ENCODE measurements at regions not wholly inside any gene's neighbourhood (a gene's known extent, or its start where the extent isn't known, plus 50 kb on each side); places are given as distances from the start of the nearest gene placed in this dataset.

- Histone ChIP-seq H4K8ac (replicated peaks; ENCODE audit: insufficient read length, low read depth, low read length) (no peak overlapping the region), H3K4ac (ENCODE audit: low read depth, low read length) (no peak overlapping the region), H2BK15ac (ENCODE audit: low read depth, low read length) (no peak overlapping the region), H2AK5ac (ENCODE audit: insufficient read length, low read length) (no peak overlapping the region), H3K27me3 (ENCODE audit: insufficient read depth, low read length) (no peaks in the 10 kb centered on the region), H2BK12ac (ENCODE audit: insufficient read length, low read depth, low read length) (no peak overlapping the region), H2BK120ac (ENCODE audit: low read depth, low read length, poor library complexity, severe bottlenecking) (no peak overlapping the region), H3K4me1 (ENCODE audit: insufficient read depth, low read length) (no peaks in the 10 kb centered on the region), H2BK20ac (ENCODE audit: low read depth, low read length, poor library complexity, severe bottlenecking) (no peak overlapping the region), H3K4me2 (ENCODE audit: insufficient read depth, insufficient read length, low read length) (no peak overlapping the region), H2AFZ (ENCODE audit: low read length) (no peak overlapping the region), H3K9me3 (ENCODE audit: control insufficient read depth, low read depth, low read length) (no peaks in the 10 kb centered on the region), H3K18ac (ENCODE audit: insufficient read length, low read depth, low read length) (no peak overlapping the region), H4K20me1 (ENCODE audit: control insufficient read depth, insufficient read depth, insufficient read length) (no peaks in the 10 kb centered on the region), H3T11ph (ENCODE audit: low read length) (no peak overlapping the region), H3K79me2 (ENCODE audit: insufficient read depth, low read length) (no peaks in the 10 kb centered on the region), H3K79me1 (ENCODE audit: insufficient read depth, low read depth, low read length, poor library complexity, severe bottlenecking) (no peaks in the 10 kb centered on the region), H3K23ac (ENCODE audit: insufficient read length, low read depth, low read length) (no peak overlapping the region), H4K5ac (ENCODE audit: insufficient read length, low read depth, low read length) (no peak overlapping the region), H3K27ac (ENCODE audit: insufficient read length, low read depth, low read length) (no peak overlapping the region), H3K23me2 (ENCODE audit: insufficient read length, low read depth, low read length, poor library complexity, severe bottlenecking) (no peaks in the 10 kb centered on the region), H3K9ac (ENCODE audit: extremely low read depth, insufficient read length, low read length) (no peak overlapping the region), H3K14ac (ENCODE audit: insufficient read depth, low read length) (no peak overlapping the region), H4K91ac (ENCODE audit: insufficient read length, low read depth, low read length) (no peak overlapping the region), H2BK5ac (ENCODE audit: insufficient read length, low read length) (no peak overlapping the region), H3K56ac (ENCODE audit: insufficient read length, low read depth, low read length) (no peak overlapping the region)
- no peak for TF ChIP-seq CTCF (conservative IDR thresholded peaks at IDR 0.05)
- Mint-ChIP-seq H3K4me3 (no peak overlapping the region), H3K4me1 (peaks cover 13% of the 10 kb centered on the region in 2 experiments), H3K36me3 (ENCODE audit: insufficient read depth in 1 of 3, low read depth in 3 of 3) (no peaks in the 10 kb centered on the region), H3K9me3 (no peaks in the 10 kb centered on the region), H3K27ac (no peak overlapping the region), H3K27me3 (ENCODE audit: low read depth) (peaks cover 2% of the 10 kb centered on the region; the same call in 1 of the 2 replicates)
- no peak for DNase-seq
- no CpG with 5 or more reads among the region's 2 CpGs for WGBS (ENCODE audit: extremely low coverage, insufficient read length, low lambda C conversion rate)
Measured at GRCh38 chr1:55280731-55281130, 65.6 kb upstream of the USP24 start.

Measured in H9 (cell line).